ENCODE measurements at regions not wholly inside any gene's neighbourhood (a gene's known extent, or its start where the extent isn't known, plus 50 kb on each side); places are given as distances from the start of the nearest gene placed in this dataset.
A peak's percentile ranks its signal among the peaks of the same experiment; 100 is the strongest.

GRCh38 chr6:140594806-140595128 is 1220.3 kb upstream of the CITED2 start:
- Histone ChIP-seq H3K36me3 (no peaks in the 10 kb centered on the region), H3K9me3 (peaks cover 0 to 7% (median 0%) of the 10 kb centered on the region in 12 donors), H3K4me3 (no peak overlapping the region), H3K27ac (no peak overlapping the region), H3K4me1 (no peaks in the 10 kb centered on the region), H3K27me3 (no peaks in the 10 kb centered on the region)
- intact Hi-C loops (cut with DNase I) = no loop called here
- DNase-seq = no peak
- no peak for ATAC-seq
- 85 to 98% (median 92%) methylated on average over 1 of the region's 1 CpG for WGBS, 4 donors
- TF ChIP-seq CTCF (IDR thresholded peaks at IDR 0.05) = no peak
- TF ChIP-seq POLR2A (IDR thresholded peaks at IDR 0.05) = no peak

GRCh38 chr6:140592877-140593276 is 1218.4 kb upstream of the CITED2 start:
- H3K27ac ChIP-seq = no peak overlapping the region
- intact Hi-C loops (cut with DNase I) = no loop called here
- TF ChIP-seq POLR2A (IDR thresholded peaks at IDR 0.05) (no peak), CTCF (IDR thresholded peaks at IDR 0.05) (no peak)
- peaks cover 0 to 7% (median 0%) of the 10 kb centered on the region in 12 donors for H3K9me3 ChIP-seq
- no peaks in the 10 kb centered on the region for H3K27me3 ChIP-seq
- H3K4me3 ChIP-seq = no peak overlapping the region
- DNase-seq (no peak), ATAC-seq (no peak)
- H3K4me1 ChIP-seq = no peaks in the 10 kb centered on the region
- no peaks in the 10 kb centered on the region for H3K36me3 ChIP-seq
- WGBS, 4 donors = 95 to 98% (median 96%) methylated on average over 3 of the region's 3 CpGs

- ATAC-seq = no peak
- DNase-seq = no peak
- intact Hi-C loops (cut with DNase I) = no loop called here
- H3K4me1 ChIP-seq = no peaks in the 10 kb centered on the region
- H3K27ac ChIP-seq = no peak overlapping the region
- H3K36me3 ChIP-seq = no peaks in the 10 kb centered on the region
- no peak for TF ChIP-seq CTCF (IDR thresholded peaks at IDR 0.05)
- no peak for TF ChIP-seq POLR2A (IDR thresholded peaks at IDR 0.05)
- H3K9me3 ChIP-seq = peaks cover 0 to 7% (median 0%) of the 10 kb centered on the region in 12 donors
- no peaks in the 10 kb centered on the region for H3K27me3 ChIP-seq
- no peak overlapping the region for H3K4me3 ChIP-seq
Measured at GRCh38 chr6:140590641-140591040, 1216.2 kb upstream of the CITED2 start.

GRCh38 chr6:140586426-140587061 is 1212.1 kb upstream of the CITED2 start:
- no peaks in the 10 kb centered on the region for H3K36me3 ChIP-seq
- intact Hi-C loops (cut with DNase I) = no loop called here
- no peak overlapping the region for H3K27ac ChIP-seq
- peak in 1 of 5 donors; percentile 40 for DNase-seq
- H3K4me1 ChIP-seq = no peaks in the 10 kb centered on the region
- H3K4me3 ChIP-seq = no peak overlapping the region
- H3K27me3 ChIP-seq = no peaks in the 10 kb centered on the region
- WGBS, 4 donors = 78 to 91% (median 86%) methylated on average over 3 of the region's 3 CpGs
- no peak for ATAC-seq
- no peaks in the 10 kb centered on the region for H3K9me3 ChIP-seq
- TF ChIP-seq POLR2A (IDR thresholded peaks at IDR 0.05) (no peak), CTCF (IDR thresholded peaks at IDR 0.05) (no peak)

Measured in heart left ventricle (tissue), 16 donors.